ENCODE measurements at regions not wholly inside any gene's neighbourhood (a gene's known extent, or its start where the extent isn't known, plus 50 kb on each side); places are given as distances from the start of the nearest gene placed in this dataset.

DNA sequence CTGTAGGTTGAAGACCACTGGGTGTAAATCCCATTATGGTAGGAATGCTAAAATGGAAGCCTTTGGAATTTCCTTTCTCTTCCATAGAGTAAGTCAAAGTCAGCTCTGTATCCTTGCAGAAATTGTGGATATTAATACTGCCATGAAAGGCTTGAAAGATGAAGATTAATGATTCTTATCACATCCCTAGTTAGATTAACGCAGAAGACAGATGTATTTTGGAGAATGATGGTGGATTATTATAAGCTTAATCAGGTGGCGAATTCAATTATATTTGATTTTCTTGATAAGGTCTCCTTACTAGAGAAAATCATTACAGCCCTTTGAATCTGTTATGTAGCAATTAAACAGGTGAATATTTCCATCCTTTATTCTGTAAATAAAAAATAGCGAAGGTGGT, 270.1 kb downstream of the PHF14 start:
- no peaks in the 10 kb centered on the region for H3K9me3 ChIP-seq (ENCODE audit: control insufficient read depth, insufficient read depth, low read length)
- no peak overlapping the region for H3K27ac ChIP-seq (ENCODE audit: low read depth, low read length)
- WGBS (ENCODE audit: insufficient coverage): no CpG with 5 or more reads among the region's 3 CpGs
- no peaks in the 10 kb centered on the region for H3K36me3 ChIP-seq (ENCODE audit: control insufficient read depth, insufficient read depth, low read length)
- DNase-seq (ENCODE audit: low read depth in 4 of 6, low spot score in 6 of 6): no peak
- no peaks in the 10 kb centered on the region for H3K4me1 ChIP-seq (ENCODE audit: control insufficient read depth, insufficient read depth, low read length)
- no peak overlapping the region for H3K4me3 ChIP-seq (ENCODE audit: low read depth, low read length)
- H3K27me3 ChIP-seq (ENCODE audit: control insufficient read depth, insufficient read depth, low read length): no peaks in the 10 kb centered on the region

DNA sequence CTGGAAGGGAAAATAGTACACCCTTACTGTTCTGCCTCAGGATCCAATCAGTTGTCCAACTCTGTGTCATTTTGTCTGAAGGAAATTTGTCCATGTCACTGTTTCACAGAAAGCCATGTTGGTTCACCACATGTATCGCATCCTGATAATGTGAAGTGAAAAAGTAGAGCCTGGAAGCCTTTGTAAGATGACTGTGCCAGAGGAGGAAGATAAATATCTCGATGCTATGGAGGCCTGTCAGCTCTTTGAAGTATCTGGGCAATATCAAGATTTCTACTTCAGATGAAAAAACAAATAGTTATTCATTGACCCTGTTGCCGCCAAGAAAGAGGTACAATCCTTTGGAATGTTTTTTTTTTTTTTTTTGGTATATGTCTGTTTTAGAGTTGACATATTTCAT, 270.5 kb downstream of the PHF14 start:
- H3K4me3 ChIP-seq (ENCODE audit: low read depth, low read length): no peak overlapping the region
- no peak for DNase-seq (ENCODE audit: low read depth in 4 of 6, low spot score in 6 of 6)
- no peaks in the 10 kb centered on the region for H3K4me1 ChIP-seq (ENCODE audit: control insufficient read depth, insufficient read depth, low read length)
- H3K36me3 ChIP-seq (ENCODE audit: control insufficient read depth, insufficient read depth, low read length): no peaks in the 10 kb centered on the region
- H3K9me3 ChIP-seq (ENCODE audit: control insufficient read depth, insufficient read depth, low read length): no peaks in the 10 kb centered on the region
- no CpG with 5 or more reads among the region's 3 CpGs for WGBS (ENCODE audit: insufficient coverage)
- no peak overlapping the region for H3K27ac ChIP-seq (ENCODE audit: low read depth, low read length)
- H3K27me3 ChIP-seq (ENCODE audit: control insufficient read depth, insufficient read depth, low read length): no peaks in the 10 kb centered on the region

DNA sequence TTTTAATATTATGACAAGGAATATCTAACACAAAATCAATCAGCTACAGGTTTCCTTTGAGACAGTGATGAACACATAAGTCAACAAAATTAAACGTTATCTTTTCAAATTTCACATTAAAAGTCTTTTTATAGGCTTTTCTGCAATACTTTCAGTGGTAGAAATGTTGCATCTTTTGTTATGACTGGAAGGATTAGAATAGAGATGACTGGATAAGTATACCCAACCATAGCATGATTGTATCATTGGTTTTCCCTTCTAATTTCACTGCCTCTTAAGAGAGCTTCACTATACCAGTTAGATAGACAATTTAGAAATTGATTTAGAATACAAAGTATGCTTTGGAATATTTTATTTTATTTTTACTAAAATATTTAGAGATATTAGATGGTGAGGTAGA, 273.9 kb downstream of the PHF14 start:
- no peak overlapping the region for H3K4me3 ChIP-seq (ENCODE audit: low read depth, low read length)
- no CpG with 5 or more reads among the region's 1 CpG for WGBS (ENCODE audit: insufficient coverage)
- H3K27ac ChIP-seq (ENCODE audit: low read depth, low read length): no peak overlapping the region
- H3K36me3 ChIP-seq (ENCODE audit: control insufficient read depth, insufficient read depth, low read length): no peaks in the 10 kb centered on the region
- H3K27me3 ChIP-seq (ENCODE audit: control insufficient read depth, insufficient read depth, low read length): no peaks in the 10 kb centered on the region
- no peak for DNase-seq (ENCODE audit: low read depth in 4 of 6, low spot score in 6 of 6)
- H3K4me1 ChIP-seq (ENCODE audit: control insufficient read depth, insufficient read depth, low read length): no peaks in the 10 kb centered on the region
- no peaks in the 10 kb centered on the region for H3K9me3 ChIP-seq (ENCODE audit: control insufficient read depth, insufficient read depth, low read length)

DNA sequence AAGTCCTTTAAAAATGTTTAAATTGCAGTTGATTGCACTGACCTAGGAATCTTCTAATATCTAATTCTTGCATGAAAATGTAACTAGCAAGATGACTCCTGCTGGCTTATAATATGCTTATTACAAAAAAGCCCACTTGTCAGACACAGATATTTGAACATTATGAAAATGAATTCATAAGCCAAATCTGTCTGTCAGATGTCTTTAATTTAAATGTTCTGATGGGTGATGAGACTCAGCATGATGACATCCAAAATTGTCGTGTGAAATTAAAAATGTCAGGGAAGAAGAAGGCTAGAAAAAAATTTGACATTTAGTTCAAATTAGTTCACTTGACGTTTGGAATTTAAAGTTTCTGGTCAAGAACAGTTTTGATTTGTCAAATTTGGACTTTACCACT, 277.8 kb downstream of the PHF14 start:
- Histone ChIP-seq H3K27me3 (ENCODE audit: control insufficient read depth, insufficient read depth, low read length) (no peaks in the 10 kb centered on the region), H3K9me3 (ENCODE audit: control insufficient read depth, insufficient read depth, low read length) (no peaks in the 10 kb centered on the region)
- WGBS (ENCODE audit: insufficient coverage): 100% methylated on average over 1 of the region's 2 CpGs

DNA sequence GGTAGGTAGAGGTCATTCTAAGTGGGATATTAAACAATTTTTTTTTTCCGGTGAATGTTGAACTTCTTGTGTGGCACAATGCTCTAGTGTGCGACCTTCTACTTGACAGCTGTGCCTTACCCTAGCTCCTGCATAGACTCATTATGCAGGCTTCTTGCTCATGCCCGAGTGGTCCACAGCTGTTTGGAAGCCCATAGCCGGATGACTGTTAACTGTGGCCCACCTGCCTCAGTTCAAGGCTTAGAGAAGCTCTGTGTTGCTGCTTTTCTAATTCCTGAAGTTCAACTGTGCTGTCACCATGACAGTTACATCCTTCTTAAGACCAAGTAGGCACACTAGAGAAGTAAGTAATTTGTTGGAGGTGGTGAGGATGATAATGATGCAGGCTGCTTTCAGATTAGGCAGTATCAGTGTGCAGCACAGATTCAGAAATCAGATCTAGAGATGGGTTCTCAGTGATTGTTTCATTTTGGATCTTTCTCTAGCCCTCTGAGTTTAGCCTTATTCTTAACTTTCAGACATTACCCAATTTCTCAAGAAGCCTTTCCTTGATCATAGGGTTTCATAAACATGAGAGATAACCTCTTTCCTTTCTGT, 278.4 kb downstream of the PHF14 start:
- Histone ChIP-seq H3K9me3 (ENCODE audit: control insufficient read depth, insufficient read depth, low read length) (no peaks in the 10 kb centered on the region), H3K4me3 (ENCODE audit: low read depth, low read length) (no peak overlapping the region), H3K4me1 (ENCODE audit: control insufficient read depth, insufficient read depth, low read length) (no peaks in the 10 kb centered on the region), H3K27ac (ENCODE audit: low read depth, low read length) (no peak overlapping the region), H3K27me3 (ENCODE audit: control insufficient read depth, insufficient read depth, low read length) (no peaks in the 10 kb centered on the region), H3K36me3 (ENCODE audit: control insufficient read depth, insufficient read depth, low read length) (no peaks in the 10 kb centered on the region)
- no peak for DNase-seq (ENCODE audit: low read depth in 4 of 6, low spot score in 6 of 6)
- WGBS (ENCODE audit: insufficient coverage): 73% methylated on average over 3 of the region's 4 CpGs

More for the DNA sequence above, 277.8 kb downstream of the PHF14 start:
- Histone ChIP-seq H3K4me3 (ENCODE audit: low read depth, low read length) (no peak overlapping the region), H3K27ac (ENCODE audit: low read depth, low read length) (no peak overlapping the region), H3K4me1 (ENCODE audit: control insufficient read depth, insufficient read depth, low read length) (no peaks in the 10 kb centered on the region), H3K36me3 (ENCODE audit: control insufficient read depth, insufficient read depth, low read length) (no peaks in the 10 kb centered on the region)
- no peak for DNase-seq (ENCODE audit: low read depth in 4 of 6, low spot score in 6 of 6)

DNA sequence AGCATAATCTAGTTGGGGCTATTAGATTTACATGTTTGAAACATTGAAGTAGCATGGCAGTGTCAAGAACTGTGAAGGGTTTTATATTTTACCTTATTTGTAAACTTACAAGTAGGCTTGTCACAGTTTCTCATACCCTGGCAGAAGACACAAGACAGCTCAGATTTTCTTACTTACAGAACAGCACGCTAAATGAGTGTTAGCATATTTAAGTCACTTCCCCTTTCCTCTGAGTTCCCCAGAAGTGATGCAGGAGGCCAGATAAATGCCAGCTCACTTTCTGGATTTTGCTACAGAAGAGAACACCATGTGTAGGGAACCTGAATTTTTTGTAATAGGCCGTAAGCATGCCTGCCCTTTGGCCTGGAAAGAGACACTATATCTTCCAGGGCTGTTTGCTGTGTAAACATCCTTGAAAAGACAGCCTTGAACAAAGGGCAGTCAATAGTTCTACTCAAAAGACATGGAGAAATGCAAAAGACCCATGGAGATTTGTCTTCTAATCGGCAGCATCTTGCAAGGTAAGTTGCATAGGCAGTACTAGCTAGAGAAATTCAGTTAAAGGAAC, 279.1 kb downstream of the PHF14 start:
- Histone ChIP-seq H3K9me3 (ENCODE audit: control insufficient read depth, insufficient read depth, low read length) (no peaks in the 10 kb centered on the region), H3K4me1 (ENCODE audit: control insufficient read depth, insufficient read depth, low read length) (no peaks in the 10 kb centered on the region), H3K27ac (ENCODE audit: low read depth, low read length) (no peak overlapping the region), H3K36me3 (ENCODE audit: control insufficient read depth, insufficient read depth, low read length) (no peaks in the 10 kb centered on the region), H3K27me3 (ENCODE audit: control insufficient read depth, insufficient read depth, low read length) (no peaks in the 10 kb centered on the region), H3K4me3 (ENCODE audit: low read depth, low read length) (no peak overlapping the region)
- 83% methylated on average over 2 of the region's 3 CpGs for WGBS (ENCODE audit: insufficient coverage)
- no peak for DNase-seq (ENCODE audit: low read depth in 4 of 6, low spot score in 6 of 6)

DNA sequence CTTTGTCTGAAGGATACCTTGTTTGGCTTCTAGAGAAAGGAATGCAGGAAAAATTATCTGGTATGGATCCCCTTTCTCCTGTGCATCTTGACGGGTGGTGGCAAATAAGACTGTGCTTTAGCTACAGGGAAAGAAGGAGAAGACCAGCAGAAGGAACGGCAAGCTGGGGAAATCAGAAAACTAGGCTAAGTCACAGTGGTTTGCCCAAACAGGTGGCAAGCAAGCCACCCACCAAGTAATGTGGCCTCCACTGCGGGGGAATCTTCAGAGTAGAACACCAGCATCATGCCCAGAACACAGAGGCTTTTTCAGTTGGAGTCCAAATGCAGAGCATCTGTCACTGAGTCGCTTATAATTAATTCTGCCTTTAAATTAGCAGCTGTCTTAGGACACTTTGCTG, 282.8 kb downstream of the PHF14 start:
- WGBS (ENCODE audit: insufficient coverage): 80% methylated on average over 4 of the region's 4 CpGs
- H3K4me1 ChIP-seq (ENCODE audit: control insufficient read depth, insufficient read depth, low read length): no peaks in the 10 kb centered on the region

DNA sequence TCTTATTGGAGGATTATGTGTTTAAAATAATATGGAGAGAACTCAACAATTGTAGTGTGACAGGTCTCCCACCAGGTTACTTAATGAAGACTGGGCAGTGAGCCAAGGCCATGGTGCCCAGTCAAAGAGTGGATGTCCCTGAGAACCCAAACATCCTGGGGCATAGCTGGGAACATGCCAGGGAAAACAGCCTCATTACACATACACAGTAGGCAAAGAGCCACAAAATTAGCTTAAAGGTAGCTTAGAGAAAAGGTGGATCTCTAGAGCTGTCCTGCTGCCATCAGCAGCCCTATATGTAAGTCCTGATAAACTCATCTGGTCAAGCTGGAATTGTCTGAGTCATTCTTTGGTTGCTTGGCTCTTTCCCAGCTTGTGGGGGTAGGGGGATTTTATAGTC, 287.8 kb downstream of the PHF14 start:
- Histone ChIP-seq H3K36me3 (ENCODE audit: control insufficient read depth, insufficient read depth, low read length) (no peaks in the 10 kb centered on the region), H3K4me3 (ENCODE audit: low read depth, low read length) (no peak overlapping the region), H3K27ac (ENCODE audit: low read depth, low read length) (no peak overlapping the region), H3K4me1 (ENCODE audit: control insufficient read depth, insufficient read depth, low read length) (no peaks in the 10 kb centered on the region), H3K9me3 (ENCODE audit: control insufficient read depth, insufficient read depth, low read length) (no peaks in the 10 kb centered on the region), H3K27me3 (ENCODE audit: control insufficient read depth, insufficient read depth, low read length) (no peaks in the 10 kb centered on the region)
- DNase-seq (ENCODE audit: low read depth in 4 of 6, low spot score in 6 of 6): peak in 2 of 6 donors; percentile 38 to 45

More for the DNA sequence above, 282.8 kb downstream of the PHF14 start:
- DNase-seq (ENCODE audit: low read depth in 4 of 6, low spot score in 6 of 6): no peak
- H3K9me3 ChIP-seq (ENCODE audit: control insufficient read depth, insufficient read depth, low read length): no peaks in the 10 kb centered on the region
- H3K4me3 ChIP-seq (ENCODE audit: low read depth, low read length): no peak overlapping the region
- no peak overlapping the region for H3K27ac ChIP-seq (ENCODE audit: low read depth, low read length)
- H3K27me3 ChIP-seq (ENCODE audit: control insufficient read depth, insufficient read depth, low read length): no peaks in the 10 kb centered on the region
- H3K36me3 ChIP-seq (ENCODE audit: control insufficient read depth, insufficient read depth, low read length): no peaks in the 10 kb centered on the region

DNA sequence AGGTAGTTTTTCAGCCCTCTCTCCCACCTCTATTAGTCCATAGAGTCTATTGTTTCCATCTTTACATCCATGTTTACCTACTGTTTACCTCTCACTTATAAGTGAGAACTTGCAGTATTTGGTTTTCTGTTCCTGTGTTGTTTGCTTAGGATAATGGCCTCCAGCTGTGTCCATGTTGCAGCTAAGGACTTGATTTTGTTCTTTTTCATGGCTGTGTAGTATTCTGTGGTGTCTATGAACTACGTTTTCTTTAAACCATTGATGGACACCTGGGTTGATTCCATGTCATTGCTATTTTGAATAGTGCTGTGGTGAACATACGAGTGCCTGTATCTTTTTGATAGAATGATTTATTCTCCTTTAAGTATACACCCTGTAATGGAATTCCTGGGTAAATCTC, 292.4 kb downstream of the PHF14 start:
- Histone ChIP-seq H3K4me3 (ENCODE audit: low read depth, low read length) (no peak overlapping the region), H3K27me3 (ENCODE audit: control insufficient read depth, insufficient read depth, low read length) (no peaks in the 10 kb centered on the region), H3K4me1 (ENCODE audit: control insufficient read depth, insufficient read depth, low read length) (no peaks in the 10 kb centered on the region), H3K36me3 (ENCODE audit: control insufficient read depth, insufficient read depth, low read length) (no peaks in the 10 kb centered on the region), H3K9me3 (ENCODE audit: control insufficient read depth, insufficient read depth, low read length) (no peaks in the 10 kb centered on the region), H3K27ac (ENCODE audit: low read depth, low read length) (no peak overlapping the region)
- 43% methylated on average over 1 of the region's 2 CpGs for WGBS (ENCODE audit: insufficient coverage)
- DNase-seq (ENCODE audit: low read depth in 4 of 6, low spot score in 6 of 6): no peak

DNA sequence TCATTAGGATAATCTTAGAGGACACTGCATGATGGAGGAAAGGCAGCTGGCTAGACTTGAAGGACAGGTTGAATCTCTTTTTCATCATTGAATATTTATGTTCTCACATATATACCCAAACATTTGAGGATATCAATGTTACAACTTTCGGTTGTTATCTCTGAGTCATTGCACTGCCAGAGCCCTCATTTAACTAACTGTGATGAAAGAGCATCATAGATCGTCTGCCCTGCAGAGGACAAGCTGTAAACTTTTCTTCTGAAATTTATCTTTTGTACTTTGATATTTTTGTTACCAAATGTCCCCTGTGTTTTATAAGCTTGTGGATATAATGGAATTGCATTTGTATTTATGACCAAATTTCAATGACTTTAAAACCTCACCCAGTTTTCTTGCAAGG, 298.7 kb downstream of the PHF14 start:
- H3K36me3 ChIP-seq (ENCODE audit: control insufficient read depth, insufficient read depth, low read length): no peaks in the 10 kb centered on the region
- no peaks in the 10 kb centered on the region for H3K27me3 ChIP-seq (ENCODE audit: control insufficient read depth, insufficient read depth, low read length)
- DNase-seq (ENCODE audit: low read depth in 4 of 6, low spot score in 6 of 6): no peak
- WGBS (ENCODE audit: insufficient coverage): no CpG with 5 or more reads among the region's 2 CpGs
- no peak overlapping the region for H3K27ac ChIP-seq (ENCODE audit: low read depth, low read length)
- no peak overlapping the region for H3K4me3 ChIP-seq (ENCODE audit: low read depth, low read length)
- H3K9me3 ChIP-seq (ENCODE audit: control insufficient read depth, insufficient read depth, low read length): no peaks in the 10 kb centered on the region
- H3K4me1 ChIP-seq (ENCODE audit: control insufficient read depth, insufficient read depth, low read length): no peaks in the 10 kb centered on the region

All from spinal cord (tissue), 9 donors.